CD4-positive, alpha-beta T cell (primary cell): ENCODE measurements at regions not wholly inside any gene's neighbourhood (a gene's known extent, or its start where the extent isn't known, plus 50 kb on each side); places are given as distances from the start of the nearest gene placed in this dataset.
"Not testable (repeated sequence)": the region's sequence is repeated elsewhere in the genome, so short reads cannot be mapped to it uniquely, and the experiment has no call there.

Experiments used
- ATAC-seq: fragments of 200-7000 bp; cut with Tn5 transposase; one replicate; pipeline ENCODE4 v1.10.0; 2022; ENCODE audit warnings: mild to moderate bottlenecking; ENCODE audit not compliant: poor library complexity
- CTCF ChIA-PET: fragments of 350-600 bp; sonication (Branson Sonifier 250); formaldehyde crosslinking; loops from one replicate; lab custom pipeline; 2021; ENCODE audit warnings: antibody characterized with exemption, inconsistent platforms; lab: Charles Lee
- POLR2A ChIA-PET: fragments of 350-600 bp; sonication (Branson Sonifier 250); formaldehyde crosslinking; loops from one replicate; lab custom pipeline; 2021; ENCODE audit warnings: antibody characterized with exemption, inconsistent platforms; lab: Charles Lee
- DNase-seq, 14 experiments: peaks; one replicate each; pipeline ENCODE4 v3.0.0-alpha.2; 2013 to 2020; ENCODE audit warnings: mixed read lengths in 2 of 14
- H3K27ac ChIP-seq, 2 donors: one replicate each; pipeline versions ENCODE4 v1.5.1 to v1.7.0; 2013; ENCODE audit warnings: low read length in 2 of 2, low read depth in 1 of 2, mild to moderate bottlenecking in 1 of 2
- H3K27me3 ChIP-seq, 2 experiments: 1 replicate in 1 of 2; 2 replicates in 1 of 2; pipeline versions ENCODE4 v1.6.1 to v1.7.0; 2013; ENCODE audit warnings: low read length in 2 of 2, control low read depth in 1 of 2, mild to moderate bottlenecking in 1 of 2, moderate library complexity in 1 of 2; ENCODE audit not compliant: insufficient read depth in 2 of 2, control insufficient read depth in 1 of 2
- H3K36me3 ChIP-seq: one replicate; pipeline ENCODE4 v1.6.1; 2013; ENCODE audit warnings: low read length, control low read depth; ENCODE audit not compliant: insufficient read depth
- H3K4me1 ChIP-seq: one replicate; pipeline ENCODE4 v1.6.1; 2013; ENCODE audit warnings: low read length, control low read depth; ENCODE audit not compliant: insufficient read depth
- H3K4me3 ChIP-seq: one replicate; pipeline ENCODE4 v1.5.1; 2013; ENCODE audit warnings: mild to moderate bottlenecking, low read length, moderate library complexity
- H3K9me3 ChIP-seq, 2 experiments: 1 replicate in 1 of 2; 2 replicates in 1 of 2; pipeline versions ENCODE4 v1.6.1 to v1.7.0; 2013; ENCODE audit warnings: low read length in 2 of 2, mild to moderate bottlenecking in 2 of 2, control low read depth in 1 of 2, moderate library complexity in 1 of 2; ENCODE audit not compliant: control insufficient read depth in 1 of 2, insufficient read depth in 1 of 2
- H3K27ac Mint-ChIP-seq: one replicate; pipeline ENCODE4 v1.8.0; 2020; ENCODE audit warnings: mixed read lengths
- H3K27me3 Mint-ChIP-seq: one replicate; pipeline ENCODE4 v1.8.0; 2021; ENCODE audit warnings: mixed read lengths
- H3K36me3 Mint-ChIP-seq: one replicate; pipeline ENCODE4 v1.8.0; 2021; ENCODE audit warnings: low read depth, mixed read lengths
- H3K4me1 Mint-ChIP-seq: one replicate; pipeline ENCODE4 v1.8.0; 2021; ENCODE audit warnings: low read depth, mixed read lengths
- H3K4me3 Mint-ChIP-seq: one replicate; pipeline ENCODE4 v1.8.0; 2020; ENCODE audit warnings: mild to moderate bottlenecking, mixed read lengths
- H3K9me3 Mint-ChIP-seq: one replicate; pipeline ENCODE4 v1.8.0; 2020; ENCODE audit warnings: mixed read lengths
- intact Hi-C, 2 experiments: fragments of 100-400 bp; cut with DNase I in 1 of 2; cut with micrococcal nuclease in 1 of 2; formaldehyde crosslinking; loops; one replicate each; pipeline versions ENCODE4 v1.15.1 to v1.9.0; 2023 to 2025; cut with DNase I, micrococcal nuclease
- TF ChIP-seq, protein P1 (sequence below): fragments of 200-600 bp; IDR thresholded peaks from one replicate; pipeline ENCODE4 v1.8.0; 2022; ENCODE audit warnings: antibody characterized with exemption, mild to moderate bottlenecking

- DNase-seq (no peak), ATAC-seq (no peak)
- peaks cover 13% of the 10 kb centered on the region for H3K27me3 Mint-ChIP-seq
- H3K4me3 ChIP-seq = no peak overlapping the region
- H3K27ac ChIP-seq = no peak overlapping the region
- no peak overlapping the region for H3K4me3 Mint-ChIP-seq
- no peaks in the 10 kb centered on the region for H3K36me3 ChIP-seq
- H3K4me1 Mint-ChIP-seq = no peaks in the 10 kb centered on the region
- intact Hi-C loops = no loop called here
- H3K4me1 ChIP-seq = no peaks in the 10 kb centered on the region
- TF ChIP-seq, protein P1, sequence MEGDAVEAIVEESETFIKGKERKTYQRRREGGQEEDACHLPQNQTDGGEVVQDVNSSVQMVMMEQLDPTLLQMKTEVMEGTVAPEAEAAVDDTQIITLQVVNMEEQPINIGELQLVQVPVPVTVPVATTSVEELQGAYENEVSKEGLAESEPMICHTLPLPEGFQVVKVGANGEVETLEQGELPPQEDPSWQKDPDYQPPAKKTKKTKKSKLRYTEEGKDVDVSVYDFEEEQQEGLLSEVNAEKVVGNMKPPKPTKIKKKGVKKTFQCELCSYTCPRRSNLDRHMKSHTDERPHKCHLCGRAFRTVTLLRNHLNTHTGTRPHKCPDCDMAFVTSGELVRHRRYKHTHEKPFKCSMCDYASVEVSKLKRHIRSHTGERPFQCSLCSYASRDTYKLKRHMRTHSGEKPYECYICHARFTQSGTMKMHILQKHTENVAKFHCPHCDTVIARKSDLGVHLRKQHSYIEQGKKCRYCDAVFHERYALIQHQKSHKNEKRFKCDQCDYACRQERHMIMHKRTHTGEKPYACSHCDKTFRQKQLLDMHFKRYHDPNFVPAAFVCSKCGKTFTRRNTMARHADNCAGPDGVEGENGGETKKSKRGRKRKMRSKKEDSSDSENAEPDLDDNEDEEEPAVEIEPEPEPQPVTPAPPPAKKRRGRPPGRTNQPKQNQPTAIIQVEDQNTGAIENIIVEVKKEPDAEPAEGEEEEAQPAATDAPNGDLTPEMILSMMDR = no peak
- H3K9me3 Mint-ChIP-seq = peaks cover 2% of the 10 kb centered on the region
- H3K36me3 Mint-ChIP-seq = no peaks in the 10 kb centered on the region
- H3K27ac Mint-ChIP-seq = no peak overlapping the region
- H3K9me3 ChIP-seq = peaks cover 0 to 10% of the 10 kb centered on the region in 2 experiments
- CTCF ChIA-PET = no interaction called here
- peaks cover 0 to 5% of the 10 kb centered on the region in 2 experiments for H3K27me3 ChIP-seq
- POLR2A ChIA-PET = no interaction called here
Measured at GRCh38 chr10:118971876-118972275, 57.6 kb upstream of the NANOS1 start.

DNA sequence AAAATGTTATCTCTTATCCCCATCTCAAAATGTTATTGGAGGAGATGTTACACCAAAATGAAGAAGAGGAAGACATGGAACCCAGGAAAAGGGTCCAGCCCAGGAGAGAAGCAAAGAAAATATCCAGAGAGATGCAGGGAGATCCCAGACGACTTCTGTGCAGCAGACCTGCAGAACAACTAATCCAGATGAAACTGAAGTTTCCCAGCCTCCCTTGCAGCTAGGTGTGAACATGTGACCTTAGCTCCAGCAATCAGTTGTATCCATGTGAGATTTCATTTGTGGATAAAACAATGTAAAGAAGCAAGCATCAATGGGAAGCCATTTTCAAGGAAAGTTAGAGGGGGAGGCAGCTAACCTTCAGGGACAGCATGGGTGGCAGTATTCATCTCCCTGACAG is 55.8 kb upstream of the NANOS1 start:
- H3K27ac Mint-ChIP-seq = no peak overlapping the region
- H3K27ac ChIP-seq = no peak overlapping the region
- CTCF ChIA-PET = no interaction called here
- peaks cover 0 to 10% of the 10 kb centered on the region in 2 experiments for H3K9me3 ChIP-seq
- peaks cover 2% of the 10 kb centered on the region for H3K9me3 Mint-ChIP-seq
- intact Hi-C loops = no loop called here
- no peaks in the 10 kb centered on the region for H3K27me3 ChIP-seq
- H3K4me3 ChIP-seq = no peak overlapping the region
- H3K27me3 Mint-ChIP-seq = peaks cover 17% of the 10 kb centered on the region
- no peak overlapping the region for H3K4me3 Mint-ChIP-seq
- POLR2A ChIA-PET = no interaction called here
- no peaks in the 10 kb centered on the region for H3K4me1 ChIP-seq
- H3K4me1 Mint-ChIP-seq = no peaks in the 10 kb centered on the region
- no peaks in the 10 kb centered on the region for H3K36me3 ChIP-seq
- TF ChIP-seq, protein P1 = no peak
- ATAC-seq (no peak), DNase-seq (no peak)
- H3K36me3 Mint-ChIP-seq = no peaks in the 10 kb centered on the region

- no peak overlapping the region for H3K4me3 ChIP-seq
- H3K4me3 Mint-ChIP-seq = no peak overlapping the region
- H3K4me1 Mint-ChIP-seq = no peaks in the 10 kb centered on the region
- H3K36me3 ChIP-seq = no peaks in the 10 kb centered on the region
- intact Hi-C loops = no loop called here
- TF ChIP-seq, protein P1 = no peak
- ChIA-PET POLR2A (no interaction called here), CTCF (no interaction called here)
- DNase-seq (no peak), ATAC-seq (no peak)
- H3K9me3 ChIP-seq = peaks cover 0 to 10% of the 10 kb centered on the region in 2 experiments
- no peaks in the 10 kb centered on the region for H3K36me3 Mint-ChIP-seq
- peaks cover 18% of the 10 kb centered on the region for H3K27me3 Mint-ChIP-seq
- H3K9me3 Mint-ChIP-seq = peaks cover 2% of the 10 kb centered on the region
- no peaks in the 10 kb centered on the region for H3K27me3 ChIP-seq
- no peaks in the 10 kb centered on the region for H3K4me1 ChIP-seq
- H3K27ac Mint-ChIP-seq = no peak overlapping the region
- no peak overlapping the region for H3K27ac ChIP-seq
Measured at GRCh38 chr10:118974951-118975350, 54.6 kb upstream of the NANOS1 start.

GRCh38 chr10:118976219-118976618 is 53.3 kb upstream of the NANOS1 start:
- H3K36me3 Mint-ChIP-seq, DNase-seq, H3K4me1 Mint-ChIP-seq, H3K36me3 ChIP-seq, H3K4me3 Mint-ChIP-seq, H3K27ac Mint-ChIP-seq, H3K9me3 Mint-ChIP-seq, H3K27me3 ChIP-seq, intact Hi-C loops, H3K4me1 ChIP-seq, H3K27ac ChIP-seq, CTCF ChIA-PET, H3K4me3 ChIP-seq, POLR2A ChIA-PET, ATAC-seq: not testable (repeated sequence)
- H3K9me3 ChIP-seq = peaks cover 0 to 11% of the 10 kb centered on the region in 2 experiments
- H3K27me3 Mint-ChIP-seq = peaks cover 19% of the 10 kb centered on the region
